ENCODE measurements at regions not wholly inside any gene's neighbourhood (a gene's known extent, or its start where the extent isn't known, plus 50 kb on each side); places are given as distances from the start of the nearest gene placed in this dataset.
"Not testable (repeated sequence)": the region's sequence is repeated elsewhere in the genome, so short reads cannot be mapped to it uniquely, and the experiment has no call there.

GRCh38 chr3:110625201-110625747, 446.3 kb upstream of the NECTIN3 start:
- intact Hi-C loops (cut with micrococcal nuclease) = no loop called here
- Mint-ChIP-seq H3K36me3 (ENCODE audit: low read depth) (no peaks in the 10 kb centered on the region), H3K27ac (no peak overlapping the region), H3K4me1 (ENCODE audit: low read depth) (no peaks in the 10 kb centered on the region), H3K27me3 (ENCODE audit: insufficient read depth) (no peaks in the 10 kb centered on the region), H3K4me3 (no peak overlapping the region), H3K9me3 (peaks cover 6% of the 10 kb centered on the region)
- no peak for DNase-seq (ENCODE audit: low spot score)

GRCh38 chr3:110626652-110627111, 444.9 kb upstream of the NECTIN3 start:
- H3K27ac Mint-ChIP-seq; H3K4me3 Mint-ChIP-seq; DNase-seq (ENCODE audit: low spot score); H3K27me3 Mint-ChIP-seq (ENCODE audit: insufficient read depth); H3K36me3 Mint-ChIP-seq (ENCODE audit: low read depth); H3K9me3 Mint-ChIP-seq; H3K4me1 Mint-ChIP-seq (ENCODE audit: low read depth); intact Hi-C loops (cut with micrococcal nuclease): not testable (repeated sequence)

- H3K4me3 Mint-ChIP-seq = no peak overlapping the region
- H3K27me3 Mint-ChIP-seq (ENCODE audit: insufficient read depth) = no peaks in the 10 kb centered on the region
- no peak for DNase-seq (ENCODE audit: low spot score)
- H3K27ac Mint-ChIP-seq = no peak overlapping the region
- intact Hi-C loops (cut with micrococcal nuclease) = no loop called here
- peaks cover 6% of the 10 kb centered on the region for H3K9me3 Mint-ChIP-seq
- no peaks in the 10 kb centered on the region for H3K36me3 Mint-ChIP-seq (ENCODE audit: low read depth)
- no peaks in the 10 kb centered on the region for H3K4me1 Mint-ChIP-seq (ENCODE audit: low read depth)
Measured at GRCh38 chr3:110628650-110629301, 442.8 kb upstream of the NECTIN3 start.

GRCh38 chr3:110629917-110630316, 441.7 kb upstream of the NECTIN3 start:
- intact Hi-C loops (cut with micrococcal nuclease) = no loop called here
- H3K36me3 Mint-ChIP-seq (ENCODE audit: low read depth) = no peaks in the 10 kb centered on the region
- no peak overlapping the region for H3K27ac Mint-ChIP-seq
- H3K9me3 Mint-ChIP-seq = peaks cover 6% of the 10 kb centered on the region
- H3K4me3 Mint-ChIP-seq = no peak overlapping the region
- no peaks in the 10 kb centered on the region for H3K4me1 Mint-ChIP-seq (ENCODE audit: low read depth)
- DNase-seq (ENCODE audit: low spot score) = no peak
- H3K27me3 Mint-ChIP-seq (ENCODE audit: insufficient read depth) = no peaks in the 10 kb centered on the region

- Mint-ChIP-seq H3K4me1 (ENCODE audit: low read depth) (no peaks in the 10 kb centered on the region), H3K27ac (no peak overlapping the region), H3K4me3 (no peak overlapping the region), H3K27me3 (ENCODE audit: insufficient read depth) (no peaks in the 10 kb centered on the region), H3K36me3 (ENCODE audit: low read depth) (no peaks in the 10 kb centered on the region), H3K9me3 (no peaks in the 10 kb centered on the region)
- DNase-seq (ENCODE audit: low spot score) = no peak
- intact Hi-C loops (cut with micrococcal nuclease) = no loop called here
Measured at GRCh38 chr3:110644203-110644602, 427.4 kb upstream of the NECTIN3 start.

- Mint-ChIP-seq H3K27ac (no peak overlapping the region), H3K4me1 (ENCODE audit: low read depth) (no peaks in the 10 kb centered on the region), H3K27me3 (ENCODE audit: insufficient read depth) (no peaks in the 10 kb centered on the region), H3K36me3 (ENCODE audit: low read depth) (no peaks in the 10 kb centered on the region), H3K9me3 (no peaks in the 10 kb centered on the region), H3K4me3 (no peak overlapping the region)
- intact Hi-C loops (cut with micrococcal nuclease) = no loop called here
- DNase-seq (ENCODE audit: low spot score) = no peak
Measured at GRCh38 chr3:110646055-110646454, 425.6 kb upstream of the NECTIN3 start.

- Mint-ChIP-seq H3K36me3 (ENCODE audit: low read depth) (no peaks in the 10 kb centered on the region), H3K27me3 (ENCODE audit: insufficient read depth) (no peaks in the 10 kb centered on the region), H3K4me1 (ENCODE audit: low read depth) (no peaks in the 10 kb centered on the region), H3K9me3 (no peaks in the 10 kb centered on the region), H3K27ac (no peak overlapping the region), H3K4me3 (no peak overlapping the region)
- no peak for DNase-seq (ENCODE audit: low spot score)
- intact Hi-C loops (cut with micrococcal nuclease) = no loop called here
Measured at GRCh38 chr3:110646496-110646895, 425.1 kb upstream of the NECTIN3 start.

GRCh38 chr3:110647586-110647985, 424.0 kb upstream of the NECTIN3 start:
- H3K27ac Mint-ChIP-seq = no peak overlapping the region
- no peaks in the 10 kb centered on the region for H3K36me3 Mint-ChIP-seq (ENCODE audit: low read depth)
- intact Hi-C loops (cut with micrococcal nuclease) = no loop called here
- no peaks in the 10 kb centered on the region for H3K9me3 Mint-ChIP-seq
- no peak overlapping the region for H3K4me3 Mint-ChIP-seq
- no peak for DNase-seq (ENCODE audit: low spot score)
- no peaks in the 10 kb centered on the region for H3K4me1 Mint-ChIP-seq (ENCODE audit: low read depth)
- H3K27me3 Mint-ChIP-seq (ENCODE audit: insufficient read depth) = no peaks in the 10 kb centered on the region

- H3K36me3 Mint-ChIP-seq (ENCODE audit: low read depth) = no peaks in the 10 kb centered on the region
- H3K4me1 Mint-ChIP-seq (ENCODE audit: low read depth) = no peaks in the 10 kb centered on the region
- no peak overlapping the region for H3K27ac Mint-ChIP-seq
- no peaks in the 10 kb centered on the region for H3K9me3 Mint-ChIP-seq
- intact Hi-C loops (cut with micrococcal nuclease) = no loop called here
- no peaks in the 10 kb centered on the region for H3K27me3 Mint-ChIP-seq (ENCODE audit: insufficient read depth)
- no peak for DNase-seq (ENCODE audit: low spot score)
- H3K4me3 Mint-ChIP-seq = no peak overlapping the region
Measured at GRCh38 chr3:110650741-110651140, 420.9 kb upstream of the NECTIN3 start.

- Mint-ChIP-seq H3K36me3 (ENCODE audit: low read depth) (no peaks in the 10 kb centered on the region), H3K4me1 (ENCODE audit: low read depth) (no peaks in the 10 kb centered on the region), H3K9me3 (no peaks in the 10 kb centered on the region), H3K4me3 (no peak overlapping the region), H3K27ac (no peak overlapping the region), H3K27me3 (ENCODE audit: insufficient read depth) (no peaks in the 10 kb centered on the region)
- intact Hi-C loops (cut with micrococcal nuclease) = no loop called here
- no peak for DNase-seq (ENCODE audit: low spot score)
Measured at GRCh38 chr3:110654843-110655502, 416.6 kb upstream of the NECTIN3 start.

GRCh38 chr3:110656394-110657025, 415.1 kb upstream of the NECTIN3 start:
- no peaks in the 10 kb centered on the region for H3K36me3 Mint-ChIP-seq (ENCODE audit: low read depth)
- H3K27ac Mint-ChIP-seq = no peak overlapping the region
- intact Hi-C loops (cut with micrococcal nuclease) = no loop called here

GRCh38 chr3:110664148-110664547, 407.5 kb upstream of the NECTIN3 start:
- H3K4me3 Mint-ChIP-seq = no peak overlapping the region
- no peaks in the 10 kb centered on the region for H3K36me3 Mint-ChIP-seq (ENCODE audit: low read depth)
- DNase-seq (ENCODE audit: low spot score) = no peak
- peaks cover 9% of the 10 kb centered on the region for H3K9me3 Mint-ChIP-seq
- intact Hi-C loops (cut with micrococcal nuclease) = no loop called here
- H3K27ac Mint-ChIP-seq = no peak overlapping the region
- H3K4me1 Mint-ChIP-seq (ENCODE audit: low read depth) = no peaks in the 10 kb centered on the region
- no peaks in the 10 kb centered on the region for H3K27me3 Mint-ChIP-seq (ENCODE audit: insufficient read depth)

More at GRCh38 chr3:110656394-110657025, 415.1 kb upstream of the NECTIN3 start:
- DNase-seq (ENCODE audit: low spot score) = no peak
- no peaks in the 10 kb centered on the region for H3K4me1 Mint-ChIP-seq (ENCODE audit: low read depth)
- no peaks in the 10 kb centered on the region for H3K27me3 Mint-ChIP-seq (ENCODE audit: insufficient read depth)
- H3K9me3 Mint-ChIP-seq = no peaks in the 10 kb centered on the region
- no peak overlapping the region for H3K4me3 Mint-ChIP-seq

GRCh38 chr3:110666495-110666894, 405.1 kb upstream of the NECTIN3 start:
- no peaks in the 10 kb centered on the region for H3K4me1 Mint-ChIP-seq (ENCODE audit: low read depth)
- DNase-seq (ENCODE audit: low spot score) = no peak
- H3K4me3 Mint-ChIP-seq = no peak overlapping the region
- peaks cover 15% of the 10 kb centered on the region for H3K9me3 Mint-ChIP-seq
- no peaks in the 10 kb centered on the region for H3K36me3 Mint-ChIP-seq (ENCODE audit: low read depth)
- intact Hi-C loops (cut with micrococcal nuclease) = no loop called here
- no peak overlapping the region for H3K27ac Mint-ChIP-seq
- no peaks in the 10 kb centered on the region for H3K27me3 Mint-ChIP-seq (ENCODE audit: insufficient read depth)

Measured in activated T-helper 1 cell treated with anti-CD3 and anti-CD28 coated beads, Interleukin-12 subunit alpha, Interleukin-12 subunit beta, Interleukin-2, Interleukin-4 antibody, amounts not matched to agents 30 ng/mL and 10 ng/mL and 1 ng/mL, durations not matched to agents 14 hours and 24 hours and 36 hours (primary cell).